D341Med (cell line): ENCODE measurements at regions not wholly inside any gene's neighbourhood (a gene's known extent, or its start where the extent isn't known, plus 50 kb on each side); places are given as distances from the start of the nearest gene placed in this dataset.

ENCODE experiments used
- DNase-seq: peaks from one replicate; pipeline ENCODE4 v3.0.0; 2012; ENCODE audit warnings: low spot score

GRCh38 chr6:165229216-165229615 is 80.2 kb downstream of the C6orf118 start:
- no peak for DNase-seq

GRCh38 chr6:165227644-165228329 is 81.6 kb downstream of the C6orf118 start:
- no peak for DNase-seq

GRCh38 chr6:165223736-165224135 is 85.7 kb downstream of the C6orf118 start:
- no peak for DNase-seq

- no peak for DNase-seq
Observed at GRCh38 chr6:165223101-165223500, 86.3 kb downstream of the C6orf118 start.

- DNase-seq, result no peak
Observed at GRCh38 chr6:165222315-165223025, 86.9 kb downstream of the C6orf118 start.

- DNase-seq, result no peak
Observed at GRCh38 chr6:165220045-165220444, 89.4 kb downstream of the C6orf118 start.

DNA sequence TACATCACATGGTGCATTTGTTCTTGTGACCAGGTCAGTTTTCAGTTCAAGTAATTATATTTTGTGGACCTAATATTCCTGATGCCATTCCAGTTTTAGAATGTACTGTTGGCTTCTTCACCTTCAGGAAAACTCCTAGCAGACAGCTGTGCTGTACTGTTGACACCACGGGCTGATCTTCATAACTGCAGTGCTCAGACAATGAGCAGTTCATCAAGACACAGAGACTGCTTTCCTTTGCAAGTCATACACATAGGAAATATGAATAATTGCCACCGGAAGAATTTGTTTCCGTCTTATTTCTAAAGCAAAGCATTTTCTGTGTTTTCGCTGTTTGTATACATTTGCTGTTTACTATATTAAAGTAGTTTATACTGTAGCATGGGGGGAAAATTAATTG is 89.8 kb downstream of the C6orf118 start:
- no peak for DNase-seq

DNA sequence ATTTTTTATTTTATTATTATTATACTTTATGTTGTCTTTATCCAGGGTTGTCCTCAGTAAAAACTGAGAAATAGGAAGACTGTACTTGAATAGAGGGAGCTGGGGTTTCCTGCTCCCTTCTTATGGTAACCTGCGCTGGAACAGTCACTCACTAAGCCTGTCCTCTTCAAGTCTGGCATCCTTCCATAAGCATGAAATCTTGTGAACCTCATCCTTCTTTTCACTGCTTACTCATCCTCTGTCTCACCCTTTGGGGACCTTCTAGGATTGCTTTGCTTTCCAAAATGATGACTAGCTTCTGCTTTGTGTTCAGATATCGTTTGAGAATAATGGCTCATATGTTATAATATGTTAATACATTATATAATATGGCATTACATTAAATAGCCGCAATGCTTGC is 90.6 kb downstream of the C6orf118 start:
- no peak for DNase-seq

GRCh38 chr6:165206798-165207197 is 102.6 kb downstream of the C6orf118 start:
- DNase-seq, result no peak

GRCh38 chr6:165205632-165206031 is 103.8 kb downstream of the C6orf118 start:
- DNase-seq, result no peak

- peak; percentile 81 for DNase-seq
Observed at GRCh38 chr6:165204807-165205545, 104.4 kb downstream of the C6orf118 start.

DNA sequence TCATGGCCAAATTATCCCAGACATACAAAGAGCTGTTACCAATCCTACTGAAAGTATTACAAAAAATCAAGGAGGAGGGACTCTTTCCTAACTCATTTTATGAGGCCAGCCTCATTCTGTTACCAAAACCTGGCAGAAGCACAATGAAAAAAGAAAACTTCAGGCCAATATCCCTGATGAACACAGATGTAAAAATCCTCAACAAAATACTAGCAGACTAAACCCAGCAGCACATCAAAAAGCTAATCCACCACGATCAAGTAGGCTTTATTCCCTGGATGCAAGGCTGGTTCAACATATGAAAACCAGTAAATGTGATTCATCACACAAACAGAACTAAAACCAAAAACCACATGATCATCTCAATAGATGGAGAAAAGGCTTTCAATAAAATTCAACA is 109.2 kb downstream of the C6orf118 start:
- no peak for DNase-seq

- DNase-seq, result no peak
Observed at GRCh38 chr6:165191461-165191860, 117.9 kb downstream of the C6orf118 start.

GRCh38 chr6:165186441-165187205 is 122.8 kb downstream of the C6orf118 start:
- no peak for DNase-seq

DNA sequence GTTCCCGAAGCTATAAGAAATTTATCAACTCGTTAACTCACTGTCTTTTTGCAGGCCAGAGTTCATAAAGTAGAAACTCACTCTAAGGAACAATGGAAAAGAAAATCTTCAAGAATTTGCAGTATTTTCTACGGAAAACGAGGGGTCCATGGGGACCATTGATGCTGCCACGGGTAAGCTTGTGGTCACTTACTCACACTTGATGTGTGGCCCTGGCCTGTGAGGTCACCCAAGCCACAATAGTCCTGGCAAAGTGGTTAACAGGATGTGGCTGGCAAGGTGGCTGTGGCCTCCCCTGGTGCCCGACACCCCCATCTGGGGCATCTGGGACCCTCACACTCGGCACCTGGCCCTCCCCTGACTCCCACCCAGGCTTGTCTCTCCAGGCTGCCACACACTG is 123.4 kb downstream of the C6orf118 start:
- DNase-seq, result no peak

DNA sequence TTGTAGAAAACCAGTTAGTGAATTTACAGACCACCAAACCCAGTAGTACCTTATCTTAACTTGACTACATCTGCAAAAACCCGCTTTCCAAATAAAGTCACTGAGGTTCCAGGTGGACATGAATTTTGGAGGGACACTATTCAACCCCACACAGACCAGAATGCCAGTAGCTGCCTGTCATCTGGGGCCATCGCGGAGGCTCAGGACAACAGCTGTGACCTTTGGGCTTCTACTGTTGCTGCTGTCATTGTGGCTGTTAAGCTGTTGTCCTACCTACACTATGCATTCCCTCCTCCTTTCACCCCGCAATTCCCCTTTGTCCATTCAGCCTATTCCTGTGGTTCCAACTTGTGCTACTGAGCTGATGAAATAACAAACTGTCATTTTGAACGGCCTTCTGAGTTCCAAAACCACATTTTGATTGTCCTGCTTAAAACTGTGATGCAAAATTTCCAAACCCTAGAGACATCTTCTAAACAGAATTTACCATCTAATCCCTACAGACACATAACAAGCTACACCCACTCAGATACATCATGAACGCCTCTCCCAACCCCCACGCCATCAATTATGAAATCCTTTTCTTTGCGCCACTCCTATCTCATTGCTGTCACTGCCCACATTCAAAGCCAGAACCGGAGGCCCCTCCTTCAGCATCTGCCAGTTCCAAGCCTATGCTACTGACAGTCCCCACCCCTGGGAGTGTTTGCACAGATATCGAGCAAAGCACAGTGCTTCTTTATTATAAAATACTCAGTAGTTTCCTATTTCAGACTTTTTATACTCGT is 125.0 kb downstream of the C6orf118 start:
- DNase-seq, result no peak

DNA sequence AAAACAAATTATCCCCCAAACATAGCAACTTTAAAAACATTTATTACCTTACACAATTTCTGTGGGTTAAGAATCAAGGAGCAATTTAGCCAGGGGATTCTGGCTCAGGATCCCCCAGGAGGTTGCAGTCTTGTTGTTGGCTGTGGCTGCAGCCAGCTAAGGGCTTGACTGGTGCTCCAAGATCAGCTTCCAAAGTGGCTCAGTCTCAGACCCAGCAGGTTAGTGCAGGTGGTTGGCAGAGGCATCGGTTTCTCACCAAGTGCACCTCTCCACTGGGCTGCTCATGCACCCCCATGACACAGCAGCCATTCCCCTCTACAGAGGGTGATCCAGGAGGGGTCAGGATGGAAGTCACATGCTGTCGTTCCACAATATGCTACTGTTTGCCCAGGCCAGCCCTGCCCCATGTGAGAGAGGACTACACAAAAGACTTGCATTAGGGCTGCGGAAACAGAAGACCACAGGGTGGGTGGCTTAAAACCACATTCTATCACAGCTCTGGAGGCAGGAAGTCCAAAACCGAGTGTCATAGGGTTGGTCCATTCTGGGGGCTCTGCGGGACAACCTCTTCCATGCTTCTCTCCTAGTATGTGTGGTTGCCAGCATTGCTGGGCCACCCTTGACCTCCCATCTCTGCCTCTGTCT is 125.8 kb downstream of the C6orf118 start:
- DNase-seq, result no peak

DNA sequence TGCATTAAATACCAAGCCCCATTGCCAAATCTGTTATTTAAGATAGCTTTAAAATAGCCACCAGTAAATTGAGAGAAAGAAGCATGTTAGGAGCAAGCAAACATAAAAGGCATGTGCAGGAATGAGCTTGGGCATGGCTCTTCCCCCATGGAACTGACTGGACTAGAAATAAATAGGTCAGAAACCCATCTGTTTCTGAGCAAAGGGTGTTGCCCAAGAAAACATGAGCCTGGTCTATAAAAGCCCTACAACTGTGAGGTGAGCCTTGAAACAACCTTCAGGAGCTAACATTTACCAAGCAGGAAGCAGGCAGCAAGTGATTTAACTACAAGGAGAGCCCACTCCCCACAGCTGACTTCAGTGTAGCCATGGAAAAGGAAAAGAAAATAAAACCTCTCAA is 126.3 kb downstream of the C6orf118 start:
- DNase-seq, result no peak

- no peak for DNase-seq
Observed at GRCh38 chr6:165181951-165182414, 127.4 kb downstream of the C6orf118 start.

DNA sequence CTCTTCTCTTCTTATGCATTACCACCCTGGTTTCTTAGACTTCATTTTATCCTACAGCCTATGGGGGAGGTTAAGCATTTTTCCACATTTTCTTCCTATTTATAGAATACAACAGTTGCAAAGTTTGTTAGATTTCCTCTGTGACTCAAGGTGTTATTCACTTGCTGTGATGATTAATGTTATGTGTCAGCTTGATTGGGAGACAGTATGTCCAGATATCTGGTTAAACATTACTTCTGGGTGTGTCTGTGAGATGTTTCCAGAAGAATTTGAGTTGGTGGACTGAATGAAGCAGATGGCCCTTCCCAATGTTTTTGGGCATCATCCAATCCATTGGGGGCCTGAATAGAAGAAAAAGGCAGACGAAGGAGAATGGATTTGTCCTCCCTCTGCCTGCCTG is 131.3 kb downstream of the C6orf118 start:
- no peak for DNase-seq

- DNase-seq, result no peak
Observed at GRCh38 chr6:165173484-165173883, 135.9 kb downstream of the C6orf118 start.
